GM23338 (cell line): ENCODE measurements at regions not wholly inside any gene's neighbourhood (a gene's known extent, or its start where the extent isn't known, plus 50 kb on each side); places are given as distances from the start of the nearest gene placed in this dataset.

ENCODE experiments used
- EZH2 ChIP-seq: fragments of 200-600 bp; sonication (generic); IDR thresholded peaks from one replicate; pipeline ENCODE4 v1.8.0; 2017; ENCODE audit warnings: antibody characterized with exemption, mild to moderate bottlenecking, low read depth; ENCODE audit not compliant: unreplicated experiment
- TF ChIP-seq, protein P1 (sequence below), 2 experiments: fragments of 200-600 bp in 1 of 2; sonication (generic) in 1 of 2; conservative IDR thresholded peaks; 2 replicates each; pipeline versions ENCODE4 v1.5.1 to v1.6.1; 2016 to 2017; ENCODE audit warnings: antibody characterized with exemption in 2 of 2, low read depth in 2 of 2, mild to moderate bottlenecking in 2 of 2, moderate library complexity in 1 of 2

DNA sequence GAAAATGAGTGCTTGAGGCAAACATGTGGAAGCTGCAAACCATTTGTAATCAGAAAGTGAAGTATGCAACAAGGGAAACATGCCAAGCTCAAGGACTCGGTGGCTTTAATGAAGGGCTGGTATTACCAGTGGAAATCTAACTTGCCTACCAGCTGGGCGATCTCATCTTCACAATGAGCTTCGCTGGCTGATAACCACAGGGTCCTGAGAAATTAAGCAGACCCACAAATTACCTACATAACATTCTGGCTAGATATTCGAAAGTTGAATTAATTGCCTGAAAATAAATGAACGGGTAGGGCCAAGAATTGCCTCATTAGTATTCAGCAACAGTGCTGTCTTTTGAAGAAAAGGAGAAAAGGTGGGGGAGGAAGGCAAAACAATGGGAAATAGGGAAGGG lies 439.4 kb downstream of the PDZRN4 start:
- TF ChIP-seq, protein P1, sequence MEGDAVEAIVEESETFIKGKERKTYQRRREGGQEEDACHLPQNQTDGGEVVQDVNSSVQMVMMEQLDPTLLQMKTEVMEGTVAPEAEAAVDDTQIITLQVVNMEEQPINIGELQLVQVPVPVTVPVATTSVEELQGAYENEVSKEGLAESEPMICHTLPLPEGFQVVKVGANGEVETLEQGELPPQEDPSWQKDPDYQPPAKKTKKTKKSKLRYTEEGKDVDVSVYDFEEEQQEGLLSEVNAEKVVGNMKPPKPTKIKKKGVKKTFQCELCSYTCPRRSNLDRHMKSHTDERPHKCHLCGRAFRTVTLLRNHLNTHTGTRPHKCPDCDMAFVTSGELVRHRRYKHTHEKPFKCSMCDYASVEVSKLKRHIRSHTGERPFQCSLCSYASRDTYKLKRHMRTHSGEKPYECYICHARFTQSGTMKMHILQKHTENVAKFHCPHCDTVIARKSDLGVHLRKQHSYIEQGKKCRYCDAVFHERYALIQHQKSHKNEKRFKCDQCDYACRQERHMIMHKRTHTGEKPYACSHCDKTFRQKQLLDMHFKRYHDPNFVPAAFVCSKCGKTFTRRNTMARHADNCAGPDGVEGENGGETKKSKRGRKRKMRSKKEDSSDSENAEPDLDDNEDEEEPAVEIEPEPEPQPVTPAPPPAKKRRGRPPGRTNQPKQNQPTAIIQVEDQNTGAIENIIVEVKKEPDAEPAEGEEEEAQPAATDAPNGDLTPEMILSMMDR (conservative IDR thresholded peaks at IDR 0.05; ENCODE audit: low read depth in 2 of 2): no peak
- TF ChIP-seq EZH2: no peak
